Mesenchymal stem cell (in vitro differentiated cells and primary cell): ENCODE measurements at regions not wholly inside any gene's neighbourhood (a gene's known extent, or its start where the extent isn't known, plus 50 kb on each side); places are given as distances from the start of the nearest gene placed in this dataset.

ENCODE experiments used
- DNase-seq: peaks from one replicate; pipeline ENCODE4 v3.0.0-alpha.2; 2013
- H2AFZ ChIP-seq: one replicate; pipeline ENCODE4 v1.6.1; 2013; ENCODE audit warnings: low read depth, mild to moderate bottlenecking, control low read depth, inconsistent platforms, low read length, moderate library complexity
- H2AK5ac ChIP-seq: 2 replicates; pipeline ENCODE4 v1.6.1; 2013; ENCODE audit warnings: low read length, moderate library complexity, mild to moderate bottlenecking, inconsistent platforms; ENCODE audit not compliant: severe bottlenecking
- H2BK120ac ChIP-seq: one replicate; pipeline ENCODE4 v1.6.1; 2013; ENCODE audit warnings: low read depth, mild to moderate bottlenecking, inconsistent platforms, low read length, moderate library complexity
- H2BK12ac ChIP-seq, 2 experiments: one replicate each; pipeline ENCODE4 v1.6.1; 2013; ENCODE audit warnings: inconsistent platforms in 2 of 2, low read length in 2 of 2, mild to moderate bottlenecking in 2 of 2, moderate library complexity in 2 of 2, control low read depth in 1 of 2
- H2BK15ac ChIP-seq: one replicate; pipeline ENCODE4 v1.6.1; 2013; ENCODE audit warnings: mild to moderate bottlenecking, low read depth, inconsistent platforms; ENCODE audit not compliant: poor library complexity, severe bottlenecking
- H2BK5ac ChIP-seq: 2 replicates; pipeline ENCODE4 v1.6.1; 2013; ENCODE audit warnings: low read depth, mild to moderate bottlenecking, low read length, control low read depth, inconsistent platforms; ENCODE audit not compliant: poor library complexity, severe bottlenecking
- H3K14ac ChIP-seq, 2 experiments: one replicate each; pipeline ENCODE4 v1.6.1; 2013; ENCODE audit warnings: inconsistent platforms in 2 of 2, low read length in 2 of 2, control low read depth in 1 of 2, mild to moderate bottlenecking in 1 of 2, moderate library complexity in 1 of 2
- H3K18ac ChIP-seq, 2 experiments: one replicate each; pipeline ENCODE4 v1.6.1; 2013; ENCODE audit warnings: inconsistent platforms in 2 of 2, low read length in 2 of 2, control low read depth in 1 of 2, low read depth in 1 of 2, mild to moderate bottlenecking in 1 of 2
- H3K23ac ChIP-seq, 2 experiments: one replicate each; pipeline ENCODE4 v1.6.1; 2013; ENCODE audit warnings: inconsistent platforms in 2 of 2, low read length in 2 of 2, mild to moderate bottlenecking in 2 of 2, moderate library complexity in 2 of 2, control low read depth in 1 of 2
- H3K27ac ChIP-seq: 2 replicates; pipeline ENCODE4 v1.5.1; 2013; ENCODE audit warnings: mild to moderate bottlenecking, moderate library complexity, low read length, control low read depth, inconsistent platforms; ENCODE audit not compliant: poor library complexity, severe bottlenecking
- H3K27me3 ChIP-seq, 2 experiments: 2 replicates each; pipeline versions ENCODE4 v1.6.1 to v1.7.0; 2013; ENCODE audit warnings: low read length in 2 of 2, mild to moderate bottlenecking in 2 of 2, moderate library complexity in 2 of 2, control low read depth in 1 of 2, inconsistent platforms in 1 of 2; ENCODE audit not compliant: control insufficient read depth in 1 of 2, insufficient read depth in 1 of 2
- H3K36me3 ChIP-seq, 2 experiments: 2 replicates each; pipeline versions ENCODE4 v1.6.1 to v1.7.0; 2013; ENCODE audit warnings: low read length in 2 of 2, control low read depth in 1 of 2, inconsistent platforms in 1 of 2, low read depth in 1 of 2, mild to moderate bottlenecking in 1 of 2; ENCODE audit not compliant: insufficient read depth in 2 of 2, control insufficient read depth in 1 of 2
- H3K4ac ChIP-seq, 2 experiments: one replicate each; pipeline ENCODE4 v1.6.1; 2013; ENCODE audit warnings: inconsistent platforms in 2 of 2, low read length in 2 of 2, mild to moderate bottlenecking in 2 of 2, moderate library complexity in 2 of 2, control low read depth in 1 of 2, low read depth in 1 of 2
- H3K4me1 ChIP-seq: 2 replicates; pipeline ENCODE4 v1.6.1; 2013; ENCODE audit warnings: low read depth, low read length, control low read depth; ENCODE audit not compliant: control insufficient read depth, insufficient read depth
- H3K4me2 ChIP-seq: 2 replicates; pipeline ENCODE4 v1.6.1; 2013; ENCODE audit warnings: low read length, mild to moderate bottlenecking, inconsistent platforms; ENCODE audit not compliant: poor library complexity, severe bottlenecking
- H3K4me3 ChIP-seq, 2 experiments: 2 replicates each; pipeline versions ENCODE4 v1.5.1 to v1.7.0; 2013; ENCODE audit warnings: low read length in 2 of 2, mild to moderate bottlenecking in 2 of 2, control low read depth in 1 of 2, low read depth in 1 of 2; ENCODE audit not compliant: insufficient read depth in 1 of 2
- H3K79me1 ChIP-seq: replicated peaks from 2 replicates; pipeline ENCODE4 v1.6.1; 2013; ENCODE audit warnings: mild to moderate bottlenecking, control low read depth, low read length, inconsistent platforms; ENCODE audit not compliant: poor library complexity, severe bottlenecking
- H3K9ac ChIP-seq: 2 replicates; pipeline ENCODE4 v1.7.0; 2013; ENCODE audit warnings: mild to moderate bottlenecking, low read length, moderate library complexity
- H3K9me3 ChIP-seq: 2 replicates; pipeline ENCODE4 v1.7.0; 2013; ENCODE audit warnings: mild to moderate bottlenecking, low read length; ENCODE audit not compliant: control insufficient read depth
- H4K8ac ChIP-seq: one replicate; pipeline ENCODE4 v1.6.1; 2013; ENCODE audit warnings: inconsistent platforms, mild to moderate bottlenecking, low read length, moderate library complexity
- H4K91ac ChIP-seq: one replicate; pipeline ENCODE4 v1.6.1; 2013; ENCODE audit warnings: mild to moderate bottlenecking, low read length, inconsistent platforms
- WGBS: methylation state at CpG from one replicate; pipeline ENCODE4 v1.1.7; 2013; ENCODE audit warnings: mixed read lengths; 5-methylcytosine and 5-hydroxymethylcytosine counted together

GRCh38 chr4:125517831-125518230, 203.1 kb downstream of the FAT4 start:
- no CpG with 5 or more reads among the region's 2 CpGs for WGBS
- Histone ChIP-seq H3K4me2 (no peak overlapping the region), H3K4ac (no peak overlapping the region), H2BK12ac (no peak overlapping the region), H3K27ac (no peak overlapping the region), H3K18ac (no peak overlapping the region), H3K14ac (no peak overlapping the region), H3K27me3 (no peaks in the 10 kb centered on the region), H3K9me3 (peaks cover 5% of the 10 kb centered on the region), H3K4me3 (no peak overlapping the region), H3K79me1 (no peaks in the 10 kb centered on the region), H3K9ac (no peak overlapping the region), H3K36me3 (no peaks in the 10 kb centered on the region), H4K8ac (no peak overlapping the region), H2BK15ac (no peak overlapping the region), H3K23ac (no peak overlapping the region), H3K4me1 (no peaks in the 10 kb centered on the region), H2BK5ac (no peak overlapping the region), H2AFZ (no peak overlapping the region), H2BK120ac (no peak overlapping the region), H2AK5ac (no peak overlapping the region), H4K91ac (no peak overlapping the region)
- DNase-seq: no peak

DNA sequence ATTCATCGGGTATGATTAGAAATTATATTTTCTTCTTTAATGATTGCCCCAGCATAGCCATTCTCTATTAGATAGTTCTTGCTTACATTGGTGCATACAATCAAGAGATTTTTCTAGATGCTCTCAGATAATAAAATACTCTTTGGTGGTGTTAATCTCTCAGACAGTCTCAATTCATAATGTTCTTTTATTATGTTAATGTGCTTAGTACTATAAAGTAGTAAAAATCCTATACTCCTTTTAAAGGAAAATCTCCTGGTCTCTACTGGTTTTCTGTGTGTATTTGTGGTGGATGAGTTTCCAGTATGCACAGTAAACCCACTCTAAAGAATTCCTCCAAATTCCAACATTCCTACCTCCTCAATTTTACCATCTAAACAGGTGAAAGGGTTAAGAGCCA, 203.5 kb downstream of the FAT4 start:
- no peak overlapping the region for H2AFZ ChIP-seq
- no peak overlapping the region for H2AK5ac ChIP-seq
- no peaks in the 10 kb centered on the region for H3K36me3 ChIP-seq
- peaks cover 5% of the 10 kb centered on the region for H3K9me3 ChIP-seq
- H3K18ac ChIP-seq: no peak overlapping the region
- no peak for DNase-seq
- H4K8ac ChIP-seq: no peak overlapping the region
- no peak overlapping the region for H3K23ac ChIP-seq
- no peak overlapping the region for H2BK15ac ChIP-seq
- H3K9ac ChIP-seq: no peak overlapping the region
- H3K4me2 ChIP-seq: no peak overlapping the region
- H3K4me3 ChIP-seq: no peak overlapping the region
- H2BK12ac ChIP-seq: no peak overlapping the region
- H3K79me1 ChIP-seq: no peaks in the 10 kb centered on the region
- no peak overlapping the region for H2BK5ac ChIP-seq
- no peak overlapping the region for H4K91ac ChIP-seq
- no peak overlapping the region for H2BK120ac ChIP-seq
- WGBS: no CpG with 5 or more reads among the region's 1 CpG
- H3K4ac ChIP-seq: no peak overlapping the region
- H3K4me1 ChIP-seq: no peaks in the 10 kb centered on the region
- no peaks in the 10 kb centered on the region for H3K27me3 ChIP-seq
- H3K14ac ChIP-seq: no peak overlapping the region
- no peak overlapping the region for H3K27ac ChIP-seq

GRCh38 chr4:125519371-125520146, 204.8 kb downstream of the FAT4 start:
- Histone ChIP-seq H3K9me3 (peaks cover 5% of the 10 kb centered on the region), H4K91ac (no peak overlapping the region), H2BK120ac (no peak overlapping the region), H3K4me1 (no peaks in the 10 kb centered on the region), H3K36me3 (no peaks in the 10 kb centered on the region), H3K23ac (no peak overlapping the region), H3K14ac (no peak overlapping the region), H3K9ac (no peak overlapping the region), H2AK5ac (no peak overlapping the region), H2BK5ac (no peak overlapping the region), H3K79me1 (no peaks in the 10 kb centered on the region), H2BK15ac (no peak overlapping the region), H3K27ac (no peak overlapping the region), H3K4ac (no peak overlapping the region), H3K4me2 (no peak overlapping the region), H2AFZ (no peak overlapping the region), H3K4me3 (no peak overlapping the region), H3K27me3 (no peaks in the 10 kb centered on the region), H2BK12ac (no peak overlapping the region), H3K18ac (peak overlapping the region in 1 of 2 experiments; percentile 23), H4K8ac (no peak overlapping the region)
- no peak for DNase-seq
- 100% methylated on average over 2 of the region's 6 CpGs for WGBS

GRCh38 chr4:125520258-125520990, 205.7 kb downstream of the FAT4 start:
- Histone ChIP-seq H3K36me3 (no peaks in the 10 kb centered on the region), H4K8ac (no peak overlapping the region), H3K27ac (no peak overlapping the region), H3K9ac (no peak overlapping the region), H3K79me1 (no peaks in the 10 kb centered on the region), H4K91ac (no peak overlapping the region), H3K23ac (no peak overlapping the region), H2BK15ac (no peak overlapping the region), H2AFZ (no peak overlapping the region), H3K14ac (no peak overlapping the region), H2BK120ac (no peak overlapping the region), H2AK5ac (no peak overlapping the region), H2BK12ac (no peak overlapping the region), H3K18ac (no peak overlapping the region), H3K4ac (no peak overlapping the region), H3K4me3 (no peak overlapping the region), H3K4me1 (no peaks in the 10 kb centered on the region), H3K27me3 (no peaks in the 10 kb centered on the region), H3K9me3 (peaks cover 3% of the 10 kb centered on the region), H2BK5ac (no peak overlapping the region), H3K4me2 (no peak overlapping the region)
- DNase-seq: peak; percentile 34
- 26% methylated on average over 5 of the region's 5 CpGs for WGBS
